ENCODE measurements at regions not wholly inside any gene's neighbourhood (a gene's known extent, or its start where the extent isn't known, plus 50 kb on each side); places are given as distances from the start of the nearest gene placed in this dataset.

DNA sequence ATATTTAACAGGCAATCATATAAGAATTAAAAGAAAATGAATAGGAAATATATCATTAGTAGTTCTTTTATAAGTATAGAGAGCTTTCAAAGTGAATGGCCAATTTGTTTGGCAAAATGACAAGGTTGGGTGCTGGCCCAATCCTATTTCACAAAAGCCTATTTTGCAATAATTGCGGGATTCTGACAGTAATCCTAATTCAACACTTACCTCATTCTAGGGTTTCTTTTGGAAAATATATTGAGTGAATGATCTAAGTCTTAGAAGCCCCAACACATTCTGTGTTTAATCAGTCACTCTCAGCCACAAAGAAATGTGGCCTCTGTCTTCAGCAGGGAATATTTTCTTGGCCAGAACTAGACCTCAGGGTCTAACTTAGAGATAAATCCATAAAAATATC, 835.9 kb upstream of the ZNF608 start:
- no peaks in the 10 kb centered on the region for H3K4me1 ChIP-seq
- peak in 1 of 2 donors; percentile 18 for DNase-seq
- intact Hi-C loops (cut with DNase I; ENCODE audit: low total_unique reads): no loop called here
- H3K9me3 ChIP-seq: no peaks in the 10 kb centered on the region
- TF ChIP-seq POLR2A (IDR thresholded peaks at IDR 0.05): no peak
- TF ChIP-seq CTCF (IDR thresholded peaks at IDR 0.05): no peak
- no peak overlapping the region for H3K4me3 ChIP-seq
- H3K36me3 ChIP-seq: no peaks in the 10 kb centered on the region
- H3K27ac ChIP-seq: no peak overlapping the region
- no peaks in the 10 kb centered on the region for H3K27me3 ChIP-seq

GRCh38 chr5:125583321-125584139, 837.1 kb upstream of the ZNF608 start:
- no peak for DNase-seq
- H3K27ac ChIP-seq: peak overlapping the region in 1 of 2 donors; percentile 14
- no peaks in the 10 kb centered on the region for H3K27me3 ChIP-seq
- no peak overlapping the region for H3K4me3 ChIP-seq
- intact Hi-C loops (cut with DNase I; ENCODE audit: low total_unique reads): no loop called here
- no peaks in the 10 kb centered on the region for H3K36me3 ChIP-seq
- H3K4me1 ChIP-seq: no peaks in the 10 kb centered on the region
- TF ChIP-seq CTCF (IDR thresholded peaks at IDR 0.05): no peak
- TF ChIP-seq POLR2A (IDR thresholded peaks at IDR 0.05): no peak
- no peaks in the 10 kb centered on the region for H3K9me3 ChIP-seq

GRCh38 chr5:125584140-125584520, 837.7 kb upstream of the ZNF608 start:
- Histone ChIP-seq H3K4me3 (no peak overlapping the region), H3K27ac (peak overlapping the region in 1 of 2 donors; percentile 14), H3K9me3 (no peaks in the 10 kb centered on the region), H3K4me1 (no peaks in the 10 kb centered on the region), H3K36me3 (no peaks in the 10 kb centered on the region), H3K27me3 (no peaks in the 10 kb centered on the region)
- intact Hi-C loops (cut with DNase I; ENCODE audit: low total_unique reads): no loop called here
- TF ChIP-seq CTCF (IDR thresholded peaks at IDR 0.05) (no peak), POLR2A (IDR thresholded peaks at IDR 0.05) (no peak)
- DNase-seq: no peak

DNA sequence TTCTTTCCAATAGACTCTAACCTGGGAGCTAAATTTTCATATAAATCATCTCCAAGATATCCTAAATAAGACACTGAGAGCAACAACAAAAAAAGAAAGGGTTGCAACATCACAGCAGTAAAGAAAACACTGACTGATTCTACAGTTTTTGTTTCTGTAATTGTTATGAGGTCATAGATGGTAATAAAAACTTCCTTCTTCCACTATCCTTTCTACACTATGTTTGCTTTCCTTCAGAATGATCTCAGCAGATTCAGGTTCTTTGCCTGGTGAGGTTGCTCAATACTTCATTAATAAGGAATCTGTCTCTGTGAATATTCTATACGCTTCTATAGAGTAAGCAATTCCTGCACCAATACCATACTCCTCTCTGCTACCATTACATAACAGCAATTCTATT, 835.6 kb upstream of the GRAMD2B start:
- no peaks in the 10 kb centered on the region for H3K27me3 ChIP-seq
- intact Hi-C loops (cut with DNase I; ENCODE audit: low total_unique reads): no loop called here
- no peak overlapping the region for H3K27ac ChIP-seq
- no peaks in the 10 kb centered on the region for H3K9me3 ChIP-seq
- H3K4me3 ChIP-seq: no peak overlapping the region
- no peak for DNase-seq
- TF ChIP-seq CTCF (IDR thresholded peaks at IDR 0.05): no peak
- no peak for TF ChIP-seq POLR2A (IDR thresholded peaks at IDR 0.05)
- no peaks in the 10 kb centered on the region for H3K36me3 ChIP-seq
- no peaks in the 10 kb centered on the region for H3K4me1 ChIP-seq

DNA sequence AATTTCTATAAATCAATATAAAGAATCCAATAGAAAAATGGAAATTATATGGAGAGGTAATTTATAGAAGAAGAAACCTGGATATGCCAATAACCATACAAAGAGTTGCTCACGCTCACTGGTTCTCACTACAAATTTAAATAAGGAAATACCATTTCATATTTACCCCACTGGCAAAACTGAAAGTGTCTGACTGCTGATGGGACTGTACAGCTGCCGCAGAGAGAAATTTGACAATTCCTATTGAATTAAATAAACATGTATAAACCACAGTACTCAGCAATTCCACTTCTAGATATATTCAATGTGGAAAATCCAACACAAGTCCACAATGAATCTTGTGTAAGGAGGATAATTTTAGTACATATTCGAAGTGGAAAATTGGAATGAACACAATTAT, 830.4 kb upstream of the GRAMD2B start:
- Histone ChIP-seq H3K27me3 (no peaks in the 10 kb centered on the region), H3K4me1 (no peaks in the 10 kb centered on the region), H3K27ac (no peak overlapping the region), H3K36me3 (no peaks in the 10 kb centered on the region), H3K9me3 (no peaks in the 10 kb centered on the region), H3K4me3 (no peak overlapping the region)
- DNase-seq: no peak
- intact Hi-C loops (cut with DNase I; ENCODE audit: low total_unique reads): no loop called here
- TF ChIP-seq CTCF (IDR thresholded peaks at IDR 0.05) (no peak), POLR2A (IDR thresholded peaks at IDR 0.05) (no peak)
